IPS-18a (cell line): ENCODE measurements at regions not wholly inside any gene's neighbourhood (a gene's known extent, or its start where the extent isn't known, plus 50 kb on each side); places are given as distances from the start of the nearest gene placed in this dataset.

ENCODE experiments used
- H3K27ac ChIP-seq: one replicate; pipeline ENCODE4 v1.5.1; 2013; ENCODE audit warnings: low read length
- H3K27me3 ChIP-seq: one replicate; pipeline ENCODE4 v1.6.1; 2013; ENCODE audit warnings: mild to moderate bottlenecking, low read length; ENCODE audit not compliant: control insufficient read depth, insufficient read depth
- H3K36me3 ChIP-seq: one replicate; pipeline ENCODE4 v1.6.1; 2013; ENCODE audit warnings: low read depth, low read length; ENCODE audit not compliant: control insufficient read depth
- H3K4me1 ChIP-seq: one replicate; pipeline ENCODE4 v1.6.1; 2013; ENCODE audit warnings: low read depth, low read length; ENCODE audit not compliant: control insufficient read depth
- H3K4me3 ChIP-seq: one replicate; pipeline ENCODE4 v1.5.1; 2013; ENCODE audit warnings: low read length
- H3K9ac ChIP-seq: one replicate; pipeline ENCODE4 v1.6.1; 2013; ENCODE audit warnings: mild to moderate bottlenecking, low read length, moderate library complexity
- H3K9me3 ChIP-seq: one replicate; pipeline ENCODE4 v1.6.1; 2013; ENCODE audit warnings: low read depth, low read length; ENCODE audit not compliant: control insufficient read depth

DNA sequence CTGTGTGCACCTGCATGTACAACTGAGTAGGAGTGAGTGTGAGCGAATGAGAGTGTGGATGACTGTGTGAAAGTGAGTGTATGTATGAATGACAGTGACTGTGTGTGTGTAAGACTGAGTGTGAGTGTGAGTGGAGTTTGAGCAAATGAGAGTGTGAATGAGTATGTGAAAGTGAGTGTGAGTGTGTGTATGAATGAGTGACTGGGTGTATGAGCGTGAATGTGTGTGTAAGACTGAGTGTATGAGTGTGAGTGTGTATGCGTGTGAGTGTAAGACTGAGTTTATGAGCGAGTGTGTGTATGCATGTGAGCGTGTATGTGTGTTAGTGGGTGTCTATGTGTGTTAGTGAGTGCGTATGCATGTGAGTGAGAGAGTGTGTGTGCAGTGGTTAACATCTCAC lies 220.8 kb downstream of the QKI start:
- Histone ChIP-seq H3K27me3 (no peaks in the 10 kb centered on the region), H3K9me3 (no peaks in the 10 kb centered on the region), H3K27ac (no peak overlapping the region), H3K4me3 (no peak overlapping the region), H3K9ac (no peak overlapping the region), H3K36me3 (no peaks in the 10 kb centered on the region), H3K4me1 (peaks cover 13% of the 10 kb centered on the region)

DNA sequence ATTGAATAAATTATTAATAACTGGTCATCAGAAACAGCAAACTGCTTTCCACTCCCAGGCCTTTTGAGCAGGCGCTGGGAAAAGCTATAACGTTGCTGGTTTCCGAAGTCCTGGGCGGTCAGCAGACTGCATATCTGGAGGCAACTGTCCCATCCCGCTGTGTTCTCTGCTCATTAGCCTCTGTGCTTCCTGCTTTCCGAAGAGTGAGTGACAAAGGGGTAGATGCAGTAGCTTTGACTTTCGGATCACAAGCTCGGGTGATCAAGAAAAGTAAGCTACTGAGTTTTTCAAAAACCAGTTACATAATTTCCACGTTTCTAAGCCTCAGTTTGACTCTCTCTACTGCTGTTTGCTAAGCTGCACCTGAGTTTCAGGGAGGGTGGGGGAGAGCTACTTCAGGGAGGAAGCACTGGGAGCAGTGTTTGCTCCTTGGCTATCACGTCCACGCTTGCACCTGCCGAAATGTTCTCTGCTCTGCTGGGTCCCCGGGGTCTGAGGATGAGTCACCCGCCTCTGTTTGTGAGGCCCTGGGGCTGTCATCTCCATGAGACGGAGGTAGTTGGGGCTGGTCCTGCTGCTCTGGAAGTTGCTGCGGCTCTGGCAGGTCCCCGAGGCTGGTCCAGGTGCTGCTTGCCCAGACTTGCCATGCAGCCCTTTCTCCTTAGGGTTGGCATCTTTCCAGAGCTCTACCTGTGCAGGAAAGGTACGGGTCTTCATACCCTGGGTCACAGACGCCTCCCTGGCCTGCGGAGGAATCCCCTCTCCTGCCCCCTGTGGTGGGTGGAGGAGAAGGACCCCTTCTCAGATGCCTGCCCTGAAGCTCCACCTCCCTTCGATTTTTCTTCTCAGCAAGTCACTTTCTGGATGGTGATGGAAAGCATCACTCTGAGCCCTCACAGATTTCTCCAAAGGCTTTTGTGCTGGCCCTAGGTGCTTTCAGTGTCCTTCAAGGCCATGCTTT lies 220.0 kb downstream of the QKI start:
- no peaks in the 10 kb centered on the region for H3K9me3 ChIP-seq
- no peak overlapping the region for H3K9ac ChIP-seq
- no peaks in the 10 kb centered on the region for H3K27me3 ChIP-seq
- H3K4me3 ChIP-seq, result no peak overlapping the region
- H3K27ac ChIP-seq, result no peak overlapping the region
- peaks cover 13% of the 10 kb centered on the region for H3K4me1 ChIP-seq
- H3K36me3 ChIP-seq, result no peaks in the 10 kb centered on the region

DNA sequence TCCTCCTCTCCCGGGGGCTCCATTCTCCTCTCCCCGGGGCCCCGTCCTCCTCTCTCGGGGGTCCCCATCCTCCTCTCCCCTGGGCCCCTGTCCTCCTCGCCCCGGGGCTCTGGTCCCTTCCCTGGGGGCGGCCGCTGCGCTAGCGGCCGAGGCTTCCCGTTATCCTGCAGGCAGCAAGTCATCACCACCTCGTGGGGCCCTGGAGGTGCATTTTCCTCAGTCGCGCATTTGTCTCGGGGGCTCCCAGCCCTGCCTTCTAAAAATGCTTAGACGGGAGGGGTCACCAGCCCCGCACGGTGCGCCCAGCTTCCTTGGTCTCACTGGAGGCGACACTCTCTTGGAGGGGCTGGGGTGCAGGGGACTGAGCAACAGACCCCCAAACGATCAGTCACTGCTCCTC lies 216.5 kb downstream of the QKI start:
- no peak overlapping the region for H3K27ac ChIP-seq

DNA sequence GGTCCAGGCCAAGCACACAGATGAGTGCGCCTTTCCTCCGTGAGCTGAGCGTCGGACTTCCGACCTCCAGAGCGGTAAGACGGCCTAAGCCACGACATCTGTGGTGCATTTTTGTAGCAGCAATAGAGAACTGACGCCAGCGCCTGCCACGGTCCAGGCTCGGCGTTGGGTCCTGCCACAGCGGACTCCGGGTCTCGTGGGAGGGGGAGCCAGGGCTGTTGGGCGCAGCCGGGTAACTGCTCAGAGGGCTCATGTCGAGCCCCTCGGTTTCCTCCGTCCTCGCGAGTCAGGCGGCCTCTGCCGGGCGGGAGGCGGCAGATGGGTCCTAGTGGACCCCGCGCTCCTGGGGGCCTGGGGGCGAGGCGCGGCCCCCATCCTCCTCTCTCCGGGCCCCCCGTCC lies 216.1 kb downstream of the QKI start:
- Histone ChIP-seq H3K4me3 (no peak overlapping the region), H3K9ac (no peak overlapping the region), H3K27me3 (no peaks in the 10 kb centered on the region), H3K27ac (no peak overlapping the region), H3K36me3 (no peaks in the 10 kb centered on the region), H3K4me1 (peaks cover 7% of the 10 kb centered on the region), H3K9me3 (no peaks in the 10 kb centered on the region)

More for the DNA sequence above, 216.5 kb downstream of the QKI start:
- Histone ChIP-seq H3K9me3 (no peaks in the 10 kb centered on the region), H3K9ac (no peak overlapping the region), H3K27me3 (no peaks in the 10 kb centered on the region), H3K36me3 (no peaks in the 10 kb centered on the region), H3K4me1 (peaks cover 11% of the 10 kb centered on the region), H3K4me3 (no peak overlapping the region)

DNA sequence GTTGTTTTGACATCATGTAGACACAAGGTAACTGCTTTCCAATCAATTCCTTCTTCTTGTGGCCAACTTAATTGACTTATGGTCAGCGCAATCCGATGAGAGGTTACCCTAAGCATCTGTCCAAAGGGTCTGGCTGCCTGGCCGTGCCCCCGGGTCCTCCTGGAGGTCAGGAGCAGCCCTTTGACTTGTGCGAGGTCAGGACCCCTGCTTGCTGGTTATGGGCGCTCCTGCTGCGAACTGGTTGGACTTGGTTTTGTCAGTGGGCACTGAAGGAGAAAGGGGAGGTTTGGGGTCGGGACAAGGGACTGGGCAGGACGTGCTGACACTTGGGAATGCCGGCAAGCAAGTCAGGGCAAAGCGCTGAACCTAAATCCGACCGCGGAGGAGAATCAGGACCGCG lies 215.6 kb downstream of the QKI start:
- Histone ChIP-seq H3K9me3 (no peaks in the 10 kb centered on the region), H3K4me1 (peaks cover 2% of the 10 kb centered on the region), H3K27ac (no peak overlapping the region), H3K36me3 (no peaks in the 10 kb centered on the region), H3K27me3 (no peaks in the 10 kb centered on the region), H3K4me3 (no peak overlapping the region), H3K9ac (no peak overlapping the region)
